H7 (cell line): ENCODE measurements at regions not wholly inside any gene's neighbourhood (a gene's known extent, or its start where the extent isn't known, plus 50 kb on each side); places are given as distances from the start of the nearest gene placed in this dataset.
"Not testable (repeated sequence)": the region's sequence is repeated elsewhere in the genome, so short reads cannot be mapped to it uniquely, and the experiment has no call there.

Experiments used
- DNase-seq: peaks from one replicate; pipeline ENCODE4 v3.0.0; 2012
- H3K27me3 ChIP-seq: 2 replicates; pipeline ENCODE4 v1.6.0; 2011; ENCODE audit warnings: mild to moderate bottlenecking, low read length; ENCODE audit not compliant: control insufficient read depth, insufficient read depth
- H3K36me3 ChIP-seq: replicated peaks from 2 replicates; pipeline ENCODE4 v1.5.1; 2011; ENCODE audit warnings: low read length; ENCODE audit not compliant: control insufficient read depth, insufficient read depth
- H3K4me3 ChIP-seq: 2 replicates; pipeline ENCODE4 v1.5.1; 2011; ENCODE audit warnings: low read depth, mild to moderate bottlenecking, control low read depth, low read length, moderate library complexity; ENCODE audit not compliant: insufficient read depth

DNA sequence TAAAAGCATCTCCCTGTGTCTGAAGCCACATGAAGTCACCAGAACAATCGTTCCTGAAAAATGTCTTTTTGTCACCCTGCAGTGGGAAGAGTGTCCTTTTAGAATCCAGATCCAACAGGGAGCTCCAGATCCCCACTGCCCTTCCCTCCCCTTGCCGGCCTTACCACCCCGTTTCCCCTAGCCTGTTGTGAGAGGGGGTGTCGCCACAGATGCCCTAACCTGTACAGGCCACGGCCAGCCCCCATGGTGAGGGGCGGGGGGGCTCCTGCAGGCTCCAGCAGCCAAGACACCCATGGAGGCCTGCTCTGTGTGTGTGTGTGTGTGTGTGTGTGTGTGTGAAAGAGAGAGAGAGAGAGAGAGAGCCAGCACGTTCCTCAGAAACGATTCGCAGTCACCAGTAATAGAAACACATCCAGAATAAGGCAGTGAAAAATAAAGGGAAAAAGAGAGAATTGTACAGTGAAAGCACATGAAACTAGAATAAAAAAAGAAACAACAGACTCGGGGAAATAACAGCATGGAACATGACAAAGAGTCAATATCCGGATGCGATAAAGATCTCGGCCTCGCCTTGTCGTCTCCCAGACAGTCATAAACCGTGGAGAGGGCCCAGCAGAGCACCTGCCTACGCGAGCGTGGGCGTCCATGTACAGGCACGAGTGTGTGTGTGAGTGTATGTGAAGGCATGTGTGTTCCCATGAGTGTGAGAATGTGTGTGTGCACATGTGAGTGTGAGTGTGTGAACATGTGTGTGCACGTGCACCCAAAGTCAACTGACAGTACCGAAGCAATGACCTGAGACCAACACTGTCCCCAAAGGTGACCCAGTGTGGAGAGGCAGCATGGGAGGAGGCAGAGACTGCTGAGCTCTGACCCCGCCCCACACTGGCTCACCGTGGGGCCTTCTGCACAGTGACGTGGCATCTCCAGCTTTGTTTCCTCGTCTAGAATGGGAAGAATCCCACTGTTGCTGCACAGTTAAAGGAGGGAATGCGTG lies 303.8 kb downstream of the NPHP4 start:
- no peak for DNase-seq
- H3K27me3 ChIP-seq = no peaks in the 10 kb centered on the region
- H3K4me3 ChIP-seq = no peak overlapping the region
- no peaks in the 10 kb centered on the region for H3K36me3 ChIP-seq

DNA sequence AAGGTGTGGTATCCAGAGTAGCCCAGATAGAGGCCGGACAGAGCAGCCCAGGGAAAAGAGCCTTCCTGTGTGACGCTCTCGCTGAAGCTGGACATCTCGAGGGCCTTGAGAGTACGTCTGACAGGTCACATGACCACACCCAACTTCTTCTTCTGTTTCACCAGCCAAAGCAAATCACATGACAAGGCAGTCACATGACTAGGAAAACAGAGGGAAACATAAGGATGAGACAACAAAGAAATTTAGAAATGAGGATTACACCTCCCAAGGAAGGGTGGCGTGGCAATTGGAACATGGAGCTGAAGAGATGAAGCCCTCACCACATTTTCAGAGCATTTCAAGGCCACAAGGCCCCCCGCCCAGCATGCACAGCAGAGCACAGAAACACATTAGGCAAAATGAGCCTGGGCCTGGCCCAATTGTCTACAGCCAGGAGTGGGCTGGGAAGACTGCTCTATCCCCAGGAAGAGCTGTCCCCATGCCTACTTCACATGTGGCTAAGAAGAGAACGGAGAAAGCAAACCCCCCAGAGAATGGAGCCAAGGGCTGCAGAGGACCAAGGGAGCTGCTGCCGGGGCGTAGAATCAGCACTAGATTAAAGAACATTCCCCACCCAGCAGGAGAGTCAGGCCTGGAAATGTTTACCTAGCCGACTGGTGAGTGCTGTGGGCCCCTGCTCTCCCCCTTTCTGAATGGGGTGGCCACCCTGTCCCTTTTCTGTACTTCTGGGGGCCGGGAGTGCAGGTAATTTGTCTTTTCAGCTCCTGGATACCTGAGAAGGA lies 305.1 kb downstream of the NPHP4 start:
- Histone ChIP-seq H3K4me3 (no peak overlapping the region), H3K27me3 (no peaks in the 10 kb centered on the region), H3K36me3 (no peaks in the 10 kb centered on the region)
- peak; percentile 42 for DNase-seq

DNA sequence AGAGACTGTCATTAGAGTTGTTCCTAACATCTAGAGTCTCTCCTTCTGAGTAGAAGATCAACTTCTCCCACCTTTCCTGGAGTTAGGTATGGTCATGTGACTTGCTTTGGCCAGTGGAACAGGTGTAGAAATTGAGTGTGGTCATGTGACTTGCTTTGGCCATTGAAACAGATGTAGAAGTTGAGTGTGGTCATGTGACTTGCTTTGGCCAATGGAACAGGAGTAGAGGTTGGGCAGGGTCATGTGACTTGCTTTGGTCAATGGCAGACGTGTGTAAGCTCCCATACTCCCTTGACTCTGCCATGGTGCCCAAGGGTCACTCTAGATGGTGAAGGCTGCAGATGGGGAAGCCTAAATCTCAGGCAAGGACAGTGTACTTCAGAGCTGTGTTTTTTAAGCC lies 306.0 kb downstream of the NPHP4 start:
- Histone ChIP-seq H3K4me3 (no peak overlapping the region), H3K36me3 (no peaks in the 10 kb centered on the region), H3K27me3 (no peaks in the 10 kb centered on the region)
- no peak for DNase-seq

DNA sequence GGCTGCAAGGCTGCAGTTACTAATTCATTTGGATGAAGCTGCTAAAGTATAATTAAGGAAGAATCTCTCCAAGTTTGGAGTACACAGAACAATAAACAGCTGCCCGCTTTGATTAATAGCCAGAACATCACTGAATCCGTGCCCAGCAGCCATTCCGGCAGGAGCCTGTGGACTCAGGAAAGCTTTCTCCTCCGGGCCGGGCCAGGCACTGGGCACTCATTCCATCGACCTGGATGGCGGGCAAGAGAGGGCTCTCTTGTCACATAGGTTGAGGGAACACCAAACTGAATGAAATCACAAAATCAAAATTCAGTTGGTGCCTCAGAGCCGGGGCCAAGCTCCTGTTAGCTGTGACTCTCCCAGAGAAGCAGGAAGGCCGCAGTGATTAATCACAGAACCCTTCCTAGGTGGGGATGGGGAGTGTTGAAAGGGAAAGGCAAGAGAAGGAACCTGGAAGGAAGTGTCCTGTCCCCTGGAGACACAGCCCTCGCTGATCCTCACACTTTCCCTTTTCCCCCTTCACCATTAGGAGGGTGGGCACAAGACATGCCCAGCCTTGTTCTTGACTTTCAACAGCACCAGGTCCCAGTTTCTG lies 306.7 kb downstream of the NPHP4 start:
- Histone ChIP-seq H3K36me3 (no peaks in the 10 kb centered on the region), H3K4me3 (no peak overlapping the region)
- DNase-seq = no peak

DNA sequence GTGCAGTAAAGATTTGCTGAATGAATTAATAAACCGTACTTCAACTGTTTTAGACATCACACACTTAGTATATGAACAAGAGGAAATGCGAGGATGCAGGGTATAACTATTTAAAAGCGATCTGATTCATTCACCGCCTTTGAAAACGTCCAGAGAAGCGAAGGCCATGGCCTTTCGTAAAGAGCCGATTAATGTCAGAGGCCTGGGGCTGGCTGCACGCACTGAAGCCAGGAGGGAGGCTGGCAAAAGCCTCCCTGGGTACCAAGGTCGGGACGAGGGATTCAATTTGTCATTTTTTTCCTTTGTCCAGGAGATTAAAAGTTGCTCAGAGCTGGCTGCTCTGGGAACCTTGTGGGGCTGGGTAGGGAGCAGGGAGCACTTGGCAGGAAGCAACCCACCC lies 307.4 kb downstream of the NPHP4 start:
- H3K4me3 ChIP-seq = no peak overlapping the region
- no peaks in the 10 kb centered on the region for H3K27me3 ChIP-seq
- no peaks in the 10 kb centered on the region for H3K36me3 ChIP-seq
- DNase-seq = no peak

More for the DNA sequence above, 306.7 kb downstream of the NPHP4 start:
- no peaks in the 10 kb centered on the region for H3K27me3 ChIP-seq

DNA sequence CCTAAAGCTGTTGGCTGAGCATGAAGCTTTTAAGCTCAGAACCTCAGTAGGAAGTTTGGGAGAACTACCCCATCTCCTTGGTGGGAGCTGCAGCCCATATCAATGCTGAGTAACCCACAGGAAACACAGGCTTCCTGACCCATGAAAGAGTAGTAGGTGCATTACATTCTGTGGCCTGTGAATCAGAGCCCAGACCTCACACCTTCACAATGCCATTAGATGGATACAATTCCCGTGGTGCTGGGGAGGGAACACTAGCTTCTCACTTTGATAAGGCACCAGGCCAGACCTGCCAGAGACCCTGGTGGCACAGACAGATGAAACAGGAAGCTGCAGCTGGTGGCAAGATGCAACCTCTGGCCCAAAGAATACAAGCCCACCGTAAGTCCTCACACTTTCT lies 308.8 kb downstream of the NPHP4 start:
- Histone ChIP-seq H3K4me3 (no peak overlapping the region), H3K27me3 (no peaks in the 10 kb centered on the region), H3K36me3 (no peaks in the 10 kb centered on the region)
- DNase-seq = no peak

DNA sequence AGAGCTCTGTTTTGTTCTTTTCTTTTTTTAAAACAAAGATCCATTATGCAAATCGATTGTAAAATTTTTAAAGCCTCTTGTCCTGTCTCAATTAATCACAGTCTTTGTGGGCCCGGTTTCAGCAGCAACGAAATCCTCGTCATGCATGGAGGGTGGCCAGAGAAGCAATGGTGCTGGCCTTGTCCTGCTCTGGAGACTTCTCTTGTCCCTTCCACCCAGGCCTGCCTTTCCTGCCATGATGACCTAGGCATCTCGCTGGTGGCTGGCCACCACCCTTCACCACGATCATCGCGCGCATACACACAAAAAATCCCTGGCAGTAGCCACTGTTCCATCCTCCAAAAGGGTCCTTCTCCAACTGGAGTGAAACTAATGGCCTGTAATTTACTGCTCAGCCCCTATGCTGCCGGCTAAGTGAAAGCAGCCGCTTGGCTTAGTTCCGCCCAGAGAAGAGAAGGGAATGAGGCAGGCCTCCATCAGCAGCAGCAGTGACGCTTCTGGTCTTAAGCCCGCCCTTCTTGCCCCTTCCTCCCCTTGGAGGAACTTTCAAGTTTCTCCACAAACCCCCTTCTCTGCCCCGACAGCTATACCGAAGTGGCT lies 309.5 kb downstream of the NPHP4 start:
- no peak overlapping the region for H3K4me3 ChIP-seq
- H3K36me3 ChIP-seq = no peaks in the 10 kb centered on the region
- H3K27me3 ChIP-seq = no peaks in the 10 kb centered on the region
- no peak for DNase-seq

DNA sequence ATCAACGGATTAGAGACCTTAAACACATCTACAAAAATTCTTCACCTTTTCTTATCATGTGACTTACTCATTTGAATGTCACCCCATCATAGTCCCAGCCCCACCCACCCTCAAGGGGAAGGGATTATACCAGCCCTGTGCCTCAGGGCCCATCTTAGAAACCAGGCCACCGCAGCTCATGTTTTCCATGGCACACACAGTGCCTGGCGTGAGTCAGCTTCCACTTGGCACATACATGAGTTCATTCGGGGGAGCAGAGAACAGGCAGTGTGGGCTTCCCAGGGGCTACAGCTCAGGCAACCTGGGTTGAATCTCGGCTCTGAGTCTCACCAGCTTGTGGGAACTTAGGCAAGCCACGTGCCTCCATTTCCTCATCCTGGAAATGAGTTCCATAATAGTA lies 310.6 kb downstream of the NPHP4 start:
- DNase-seq = no peak
- Histone ChIP-seq H3K27me3 (no peaks in the 10 kb centered on the region), H3K36me3 (no peaks in the 10 kb centered on the region), H3K4me3 (no peak overlapping the region)

DNA sequence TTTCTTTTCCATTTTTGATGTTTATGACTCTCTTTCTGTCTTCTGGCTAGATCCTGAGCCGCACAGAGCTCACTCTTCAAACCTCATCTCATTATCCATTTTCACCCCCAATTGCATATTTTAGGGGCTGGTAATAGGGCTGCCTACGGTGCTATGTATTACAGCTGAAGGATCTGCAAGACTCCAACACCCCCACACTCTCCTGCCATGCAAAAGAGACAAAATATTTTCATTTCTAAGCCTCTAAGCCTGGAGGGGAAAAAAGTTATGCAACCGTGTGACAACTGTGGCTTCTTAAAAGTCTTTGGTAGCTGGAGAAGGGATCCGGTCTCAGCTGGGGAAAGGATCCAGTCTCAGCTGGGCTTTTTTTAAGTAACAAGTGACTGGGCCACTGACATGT lies 311.6 kb downstream of the NPHP4 start:
- no peak overlapping the region for H3K4me3 ChIP-seq
- no peak for DNase-seq
- H3K27me3 ChIP-seq = no peaks in the 10 kb centered on the region
- no peaks in the 10 kb centered on the region for H3K36me3 ChIP-seq

DNA sequence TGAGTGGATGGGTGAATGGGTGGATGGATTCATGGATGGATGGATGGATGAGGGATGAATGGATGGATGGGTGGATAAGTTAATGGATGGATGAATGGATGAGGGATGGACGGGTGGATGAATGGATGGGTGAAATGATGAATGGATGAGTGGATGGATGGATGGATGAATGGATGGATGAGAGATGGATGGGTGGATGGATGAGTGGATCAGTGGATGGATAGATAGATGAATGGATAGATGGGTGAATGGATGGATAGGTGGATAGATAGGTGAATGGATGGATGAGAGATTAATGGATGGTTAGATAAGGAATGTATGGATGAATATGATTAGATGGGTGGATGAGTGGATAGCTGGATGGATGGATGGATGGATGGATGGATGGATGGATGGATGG lies 313.5 kb downstream of the NPHP4 start:
- Histone ChIP-seq H3K36me3 (no peaks in the 10 kb centered on the region), H3K4me3 (no peak overlapping the region), H3K27me3 (no peaks in the 10 kb centered on the region)
- no peak for DNase-seq

DNA sequence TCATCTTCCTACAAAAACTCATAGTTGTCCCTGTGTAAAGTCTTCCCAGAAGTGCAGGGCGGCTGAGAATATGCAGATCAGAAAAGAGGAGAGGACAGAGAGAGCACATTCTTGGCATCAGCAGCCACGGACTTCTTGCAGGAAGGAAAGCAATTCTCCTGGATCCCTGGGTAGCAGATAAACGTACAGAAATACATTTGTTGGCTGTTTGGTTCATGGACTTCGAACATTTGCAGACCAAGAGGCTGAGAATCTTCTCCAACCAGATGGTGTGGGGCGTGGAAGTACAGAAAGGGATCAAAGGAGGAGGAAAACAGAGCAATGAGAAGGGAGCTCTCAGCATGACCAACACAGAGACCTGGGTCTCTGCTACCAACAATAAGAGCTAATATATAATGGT lies 319.9 kb downstream of the NPHP4 start:
- not testable (repeated sequence) for H3K4me3 ChIP-seq, DNase-seq, H3K27me3 ChIP-seq, H3K36me3 ChIP-seq

DNA sequence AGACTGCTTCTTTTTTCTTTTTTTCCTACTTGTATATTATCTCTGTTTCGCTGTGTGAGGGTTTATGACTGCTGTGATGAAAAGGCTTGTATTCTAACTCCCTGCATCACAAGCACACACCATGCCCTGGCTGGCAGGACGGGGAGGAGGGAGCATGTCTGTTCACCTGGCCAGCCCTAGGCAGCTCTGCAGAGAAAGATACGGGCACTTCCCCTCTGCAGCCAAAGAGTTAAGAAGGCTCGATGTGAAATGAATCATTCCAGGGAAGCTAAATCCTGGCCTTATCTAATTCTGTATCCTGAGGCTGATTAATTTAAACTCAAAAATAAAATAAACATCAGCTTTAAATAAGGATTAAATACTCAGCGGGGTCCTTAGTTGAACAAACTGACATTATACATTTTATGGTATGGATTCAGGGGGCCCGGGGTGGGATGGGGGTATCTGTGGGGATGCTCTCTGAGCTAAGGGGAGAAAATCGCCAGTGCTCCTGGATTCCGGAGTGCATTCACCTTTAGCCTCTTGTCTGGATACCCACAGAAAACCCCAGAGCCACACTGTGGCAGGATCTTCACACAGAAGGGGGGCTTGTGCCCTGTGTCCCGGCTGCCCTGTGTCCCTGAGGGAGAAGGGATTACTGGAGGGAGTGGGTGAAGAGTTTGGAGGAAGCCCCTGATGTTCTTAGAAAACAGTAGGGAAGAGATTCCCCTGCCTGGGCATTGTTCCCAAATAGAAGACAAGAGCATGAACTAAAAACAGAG lies 321.5 kb downstream of the NPHP4 start:
- no peak for DNase-seq
- Histone ChIP-seq H3K27me3 (no peaks in the 10 kb centered on the region; the same call in 1 of the 2 replicates), H3K4me3 (no peak overlapping the region), H3K36me3 (no peaks in the 10 kb centered on the region)

DNA sequence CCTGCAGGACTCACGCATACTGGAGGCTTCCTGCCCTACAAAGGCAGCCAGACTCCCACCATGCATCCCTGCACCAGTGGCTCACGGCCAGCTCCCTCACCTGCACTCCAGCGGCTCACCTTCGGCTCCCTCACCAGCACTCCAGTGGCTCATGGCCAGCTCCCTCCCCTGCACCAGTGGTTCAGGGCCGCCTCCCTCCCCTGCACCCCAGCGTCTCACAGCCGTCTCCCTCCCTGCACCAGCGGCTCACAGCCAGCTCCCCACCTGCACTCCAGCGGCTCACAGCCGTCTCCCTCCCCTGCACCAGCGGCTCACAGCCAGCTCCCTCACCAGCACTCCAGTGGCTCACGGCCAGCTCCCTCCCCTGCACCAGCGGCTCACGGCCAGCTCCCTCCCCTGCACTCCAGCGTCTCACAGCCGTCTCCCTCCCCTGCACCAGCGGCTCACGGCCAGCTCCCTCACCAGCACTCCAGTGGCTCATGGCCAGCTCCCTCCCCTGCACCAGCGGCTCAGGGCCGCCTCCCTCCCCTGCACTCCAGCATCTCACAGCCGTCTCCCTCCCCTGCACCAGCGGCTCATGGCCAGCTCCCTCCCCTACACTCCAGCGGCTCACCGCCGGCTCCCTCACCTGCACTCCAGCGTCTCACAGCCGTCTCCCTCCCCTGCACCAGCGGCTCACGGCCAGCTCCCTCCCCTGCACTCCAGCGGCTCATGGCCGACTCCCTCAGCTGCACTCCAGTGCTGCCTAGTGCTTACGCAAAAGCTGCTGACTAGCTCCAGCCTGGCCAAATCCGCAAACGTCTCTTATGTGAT lies 324.5 kb downstream of the NPHP4 start:
- H3K36me3 ChIP-seq = no peaks in the 10 kb centered on the region
- H3K4me3 ChIP-seq = peak overlapping the region; percentile 39
- H3K27me3 ChIP-seq = no peaks in the 10 kb centered on the region; the same call in 1 of the 2 replicates
- no peak for DNase-seq
